Cardiac muscle cell (in vitro differentiated cells and primary cell): ENCODE measurements at regions not wholly inside any gene's neighbourhood (a gene's known extent, or its start where the extent isn't known, plus 50 kb on each side); places are given as distances from the start of the nearest gene placed in this dataset.

Experiments
- DNase-seq, 2 donors: peaks; one replicate each; pipeline versions ENCODE4 v3.0.0 to v3.0.0-alpha.2; 2010 to 2017; ENCODE audit warnings: low read depth in 1 of 2, low spot score in 1 of 2
- H3K27ac ChIP-seq: fragments of 200-600 bp; sonication (generic); 2 replicates; pipeline ENCODE4 v1.5.1; 2016
- H3K27me3 ChIP-seq: fragments of 200-600 bp; sonication (generic); 2 replicates; pipeline ENCODE4 v1.6.0; 2016; ENCODE audit warnings: control low read depth
- H3K36me3 ChIP-seq: fragments of 200-600 bp; sonication (generic); 2 replicates; pipeline ENCODE4 v1.5.1; 2016; ENCODE audit warnings: control low read depth
- H3K4me1 ChIP-seq: fragments of 200-600 bp; sonication (generic); 2 replicates; pipeline ENCODE4 v1.8.1; 2017; ENCODE audit warnings: low read depth, mild to moderate bottlenecking, mixed run types
- H3K4me3 ChIP-seq: fragments of 200-600 bp; sonication (generic); 2 replicates; pipeline ENCODE4 v1.5.1; 2016; ENCODE audit warnings: mild to moderate bottlenecking
- H3K9me3 ChIP-seq: fragments of 200-600 bp; sonication (generic); 2 replicates; pipeline ENCODE4 v1.5.1; 2017; ENCODE audit warnings: low read depth, mild to moderate bottlenecking, control low read depth
- CTCF ChIP-seq: IDR thresholded peaks from 2 replicates; pipeline ENCODE4 v1.5.1; 2012; ENCODE audit warnings: low read depth, mild to moderate bottlenecking, low read length

- no peak overlapping the region for H3K4me3 ChIP-seq
- H3K4me1 ChIP-seq = no peaks in the 10 kb centered on the region
- TF ChIP-seq CTCF = no peak
- no peaks in the 10 kb centered on the region for H3K27me3 ChIP-seq
- H3K27ac ChIP-seq = no peak overlapping the region
- no peaks in the 10 kb centered on the region for H3K36me3 ChIP-seq
- H3K9me3 ChIP-seq = no peaks in the 10 kb centered on the region
- peak in 1 of 2 donors; percentile 48 for DNase-seq
Measured at GRCh38 chr4:126799971-126800574, 832.7 kb upstream of the INTU start.

- H3K4me3 ChIP-seq = no peak overlapping the region
- no peak for TF ChIP-seq CTCF
- H3K9me3 ChIP-seq = no peaks in the 10 kb centered on the region
- H3K36me3 ChIP-seq = no peaks in the 10 kb centered on the region
- H3K4me1 ChIP-seq = no peaks in the 10 kb centered on the region
- H3K27me3 ChIP-seq = no peaks in the 10 kb centered on the region
- no peak overlapping the region for H3K27ac ChIP-seq
- DNase-seq = peak in 1 of 2 donors; percentile 72
Measured at GRCh38 chr4:126800575-126801141, 832.1 kb upstream of the INTU start.

- Histone ChIP-seq H3K36me3 (no peaks in the 10 kb centered on the region), H3K4me1 (no peaks in the 10 kb centered on the region), H3K4me3 (no peak overlapping the region), H3K9me3 (no peaks in the 10 kb centered on the region), H3K27me3 (no peaks in the 10 kb centered on the region), H3K27ac (no peak overlapping the region)
- DNase-seq = peak in 1 of 2 donors; percentile 27
- no peak for TF ChIP-seq CTCF
Measured at GRCh38 chr4:126807132-126807531, 825.6 kb upstream of the INTU start.

GRCh38 chr4:126812076-126812475, 820.7 kb upstream of the INTU start:
- H3K27me3 ChIP-seq = no peaks in the 10 kb centered on the region
- no peak overlapping the region for H3K27ac ChIP-seq
- H3K9me3 ChIP-seq = no peaks in the 10 kb centered on the region
- no peak overlapping the region for H3K4me3 ChIP-seq
- no peak for DNase-seq
- no peaks in the 10 kb centered on the region for H3K4me1 ChIP-seq
- H3K36me3 ChIP-seq = no peaks in the 10 kb centered on the region
- no peak for TF ChIP-seq CTCF

- H3K9me3 ChIP-seq = no peaks in the 10 kb centered on the region
- no peaks in the 10 kb centered on the region for H3K27me3 ChIP-seq
- TF ChIP-seq CTCF = no peak
- DNase-seq = no peak
- H3K4me3 ChIP-seq = no peak overlapping the region
- H3K36me3 ChIP-seq = no peaks in the 10 kb centered on the region
- H3K4me1 ChIP-seq = no peaks in the 10 kb centered on the region
- no peak overlapping the region for H3K27ac ChIP-seq
Measured at GRCh38 chr4:126820631-126821030, 812.1 kb upstream of the INTU start.
